ENCODE measurements at regions not wholly inside any gene's neighbourhood (a gene's known extent, or its start where the extent isn't known, plus 50 kb on each side); places are given as distances from the start of the nearest gene placed in this dataset.

GRCh38 chr2:83058683-83059082, 1400.4 kb downstream of the SUCLG1 start:
- no peak for TF ChIP-seq CTCF (IDR thresholded peaks at IDR 0.05)
- TF ChIP-seq POLR2A (IDR thresholded peaks at IDR 0.05) = no peak
